ENCODE measurements at regions not wholly inside any gene's neighbourhood (a gene's known extent, or its start where the extent isn't known, plus 50 kb on each side); places are given as distances from the start of the nearest gene placed in this dataset.

- no peak for TF ChIP-seq CTCF (conservative IDR thresholded peaks at IDR 0.05; ENCODE audit: low read length)
- no peak for TF ChIP-seq EZH2phosphoT487 (IDR thresholded peaks at IDR 0.05; ENCODE audit: borderline replicate concordance)
Measured at GRCh38 chr20:11072982-11073381, 399.2 kb upstream of the JAG1 start.
